LNCaP clone FGC (cell line): ENCODE measurements at regions not wholly inside any gene's neighbourhood (a gene's known extent, or its start where the extent isn't known, plus 50 kb on each side); places are given as distances from the start of the nearest gene placed in this dataset.
A peak's percentile ranks its signal among the peaks of the same experiment; 100 is the strongest.

Experiments used
- DNase-seq: peaks from one replicate; pipeline ENCODE4 v3.0.0-alpha.2; 2011; ENCODE audit warnings: low read depth
- H3K4me3 ChIP-seq: 2 replicates; pipeline ENCODE4 v1.5.1; 2011; ENCODE audit warnings: mild to moderate bottlenecking, low read depth, low read length, control low read depth
- CTCF ChIP-seq: IDR thresholded peaks from 2 replicates; pipeline ENCODE4 v1.5.1; 2012; ENCODE audit warnings: mild to moderate bottlenecking; ENCODE audit not compliant: control insufficient read depth, insufficient read depth; ENCODE audit errors: extremely low read depth

DNA sequence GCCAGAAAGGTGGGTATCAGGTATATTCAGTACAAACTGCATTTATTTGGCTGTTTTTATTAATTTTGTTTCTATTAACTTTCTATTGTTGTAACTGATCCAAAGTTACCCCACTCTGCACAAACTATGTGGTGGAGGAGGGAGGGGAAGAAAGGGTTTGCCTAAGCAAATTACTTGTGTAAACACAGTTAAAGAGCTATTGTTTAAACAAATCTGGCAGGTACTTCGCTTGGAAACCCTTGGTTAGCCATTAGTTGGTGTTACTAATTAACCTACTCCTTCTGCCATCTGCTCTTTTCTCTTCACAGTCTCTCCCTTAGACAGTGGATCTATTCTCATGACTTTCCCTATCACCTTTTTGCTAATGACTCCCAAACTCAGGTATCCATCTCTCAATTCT, 328.4 kb upstream of the NECTIN3 start:
- no peak for TF ChIP-seq CTCF
- H3K4me3 ChIP-seq: no peak overlapping the region
- DNase-seq: peak; percentile 14

- no peak overlapping the region for H3K4me3 ChIP-seq
- DNase-seq: no peak
- TF ChIP-seq CTCF: no peak
Measured at GRCh38 chr3:110743984-110744383, 327.6 kb upstream of the NECTIN3 start.

DNA sequence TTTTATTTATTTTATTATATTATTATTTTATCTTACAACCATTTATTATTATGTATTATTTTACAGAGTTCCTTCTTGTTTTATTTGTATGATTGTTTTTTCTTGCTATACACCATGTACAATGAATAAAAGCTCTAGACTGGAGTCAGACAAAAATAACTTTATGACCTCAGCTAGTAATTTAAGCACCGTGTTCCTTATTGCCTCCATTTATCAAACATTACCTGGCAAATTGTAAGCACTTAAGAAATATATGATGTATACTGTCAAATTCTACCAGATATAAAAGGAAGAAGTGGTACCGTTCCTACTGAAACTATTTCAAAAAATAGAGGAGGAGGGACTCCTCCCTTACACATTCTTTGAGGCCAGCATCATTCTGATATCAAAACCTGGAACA, 326.9 kb upstream of the NECTIN3 start:
- H3K4me3 ChIP-seq: no peak overlapping the region
- no peak for TF ChIP-seq CTCF
- no peak for DNase-seq

GRCh38 chr3:110749006-110749405, 322.6 kb upstream of the NECTIN3 start:
- TF ChIP-seq CTCF: no peak
- no peak overlapping the region for H3K4me3 ChIP-seq
- DNase-seq: no peak

- no peak for TF ChIP-seq CTCF
- no peak overlapping the region for H3K4me3 ChIP-seq
- DNase-seq: no peak
Measured at GRCh38 chr3:110750201-110750600, 321.4 kb upstream of the NECTIN3 start.

GRCh38 chr3:110752307-110752706, 319.3 kb upstream of the NECTIN3 start:
- H3K4me3 ChIP-seq: no peak overlapping the region
- DNase-seq: no peak
- no peak for TF ChIP-seq CTCF

- TF ChIP-seq CTCF: no peak
- DNase-seq: no peak
- no peak overlapping the region for H3K4me3 ChIP-seq
Measured at GRCh38 chr3:110753516-110753915, 318.1 kb upstream of the NECTIN3 start.
